Testis (tissue), 2 donors: ENCODE measurements at regions not wholly inside any gene's neighbourhood (a gene's known extent, or its start where the extent isn't known, plus 50 kb on each side); places are given as distances from the start of the nearest gene placed in this dataset.

Experiments used
- POLR2A ChIP-seq: fragments of 450-650 bp; IDR thresholded peaks from one replicate; pipeline ENCODE4 v1.6.1; 2017; ENCODE audit warnings: antibody characterized with exemption, mild to moderate bottlenecking, moderate library complexity
- TF ChIP-seq, protein P1 (sequence below), 3 experiments: fragments of 450-650 bp in 2 of 3; fragments of 200-600 bp in 1 of 3; sonication (generic) in 1 of 3; IDR thresholded peaks; one replicate each; pipeline ENCODE4 v1.5.1; 2016 to 2019; ENCODE audit warnings: antibody characterized with exemption in 3 of 3, mild to moderate bottlenecking in 2 of 3, moderate library complexity in 1 of 3

DNA sequence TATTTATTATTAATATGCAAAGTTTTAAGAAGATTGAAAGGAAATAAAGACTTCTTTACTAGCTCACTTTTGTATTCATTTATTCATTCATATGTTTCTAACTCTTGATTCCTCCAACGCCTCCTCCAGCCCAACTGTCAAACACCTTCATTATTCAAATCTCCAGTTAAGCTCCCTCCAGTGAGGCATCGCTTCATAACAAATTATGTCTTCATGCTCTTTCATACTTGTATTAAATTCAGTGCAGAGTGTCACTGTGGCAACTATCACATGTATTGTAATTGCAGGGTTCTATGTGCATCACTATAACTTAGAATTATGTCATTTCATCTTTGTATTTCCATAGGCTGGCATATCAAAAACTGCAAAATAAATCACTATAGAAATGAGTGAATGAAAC, 1394.2 kb upstream of the PCDH7 start:
- TF ChIP-seq POLR2A, result no peak
- TF ChIP-seq, protein P1, sequence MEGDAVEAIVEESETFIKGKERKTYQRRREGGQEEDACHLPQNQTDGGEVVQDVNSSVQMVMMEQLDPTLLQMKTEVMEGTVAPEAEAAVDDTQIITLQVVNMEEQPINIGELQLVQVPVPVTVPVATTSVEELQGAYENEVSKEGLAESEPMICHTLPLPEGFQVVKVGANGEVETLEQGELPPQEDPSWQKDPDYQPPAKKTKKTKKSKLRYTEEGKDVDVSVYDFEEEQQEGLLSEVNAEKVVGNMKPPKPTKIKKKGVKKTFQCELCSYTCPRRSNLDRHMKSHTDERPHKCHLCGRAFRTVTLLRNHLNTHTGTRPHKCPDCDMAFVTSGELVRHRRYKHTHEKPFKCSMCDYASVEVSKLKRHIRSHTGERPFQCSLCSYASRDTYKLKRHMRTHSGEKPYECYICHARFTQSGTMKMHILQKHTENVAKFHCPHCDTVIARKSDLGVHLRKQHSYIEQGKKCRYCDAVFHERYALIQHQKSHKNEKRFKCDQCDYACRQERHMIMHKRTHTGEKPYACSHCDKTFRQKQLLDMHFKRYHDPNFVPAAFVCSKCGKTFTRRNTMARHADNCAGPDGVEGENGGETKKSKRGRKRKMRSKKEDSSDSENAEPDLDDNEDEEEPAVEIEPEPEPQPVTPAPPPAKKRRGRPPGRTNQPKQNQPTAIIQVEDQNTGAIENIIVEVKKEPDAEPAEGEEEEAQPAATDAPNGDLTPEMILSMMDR (IDR thresholded peaks at IDR 0.05), result no peak
